GM12878 (cell line): ENCODE measurements at regions not wholly inside any gene's neighbourhood (a gene's known extent, or its start where the extent isn't known, plus 50 kb on each side); places are given as distances from the start of the nearest gene placed in this dataset.

ENCODE experiments used
- ATAC-seq: fragments of 200-7000 bp; cut with Tn5 transposase; 3 replicates; pipeline ENCODE4 v1.9.1; 2020; ENCODE audit warnings: mild to moderate bottlenecking, moderate library complexity
- BruUV-seq: library from RNA; stranded (reverse); fragments of 400-500 nt; replicated peaks from 2 replicates; lab custom pipeline; 2021; lab: Mats Ljungman, UMichigan
- CTCF ChIA-PET: fragments of 300-600 bp; sonication (Branson Sonifier 250); formaldehyde crosslinking; extraction: SDS; loops from one replicate; lab custom pipeline; 2021; ENCODE audit warnings: inconsistent platforms; lab: Yijun Ruan, JAX
- POLR2A ChIA-PET: fragments of 350-600 bp; formaldehyde crosslinking; extraction: SDS; loops from one replicate; lab custom pipeline; 2021; ENCODE audit warnings: inconsistent platforms; lab: Charles Lee
- RAD21 ChIA-PET: fragments of 300-600 bp; sonication (Branson Sonifier 250); formaldehyde crosslinking; loops from one replicate; lab custom pipeline; 2023; ENCODE audit warnings: antibody characterized with exemption; ENCODE audit not compliant: unreplicated experiment; lab: Charles Lee
- SMC1A ChIA-PET: fragments of 300-600 bp; sonication (Branson Sonifier 250); formaldehyde crosslinking; loops from one replicate; lab custom pipeline; 2023; ENCODE audit not compliant: unreplicated experiment, uncharacterized antibody; lab: Charles Lee
- DNase-seq: peaks from one replicate; pipeline ENCODE4 v3.0.0-alpha.2; 2011; ENCODE audit warnings: low read depth, low spot score
- FAIRE-seq: peaks from 3 replicates; lab custom pipeline; 2011; peaks lifted over from hg19 to GRCh38; lab: Jason Lieb, UNC
- H2AFZ ChIP-seq: 2 replicates; pipeline ENCODE4 v1.6.0; 2011; ENCODE audit warnings: low read depth, low read length, control low read depth; ENCODE audit not compliant: control insufficient read depth
- H3K27ac ChIP-seq: 2 replicates; pipeline ENCODE4 v1.5.1; 2011; ENCODE audit warnings: control low read depth; ENCODE audit not compliant: control insufficient read depth, insufficient read depth
- H3K27me3 ChIP-seq, 2 experiments: replicated peaks in 1 of 2; 2 replicates each; pipeline versions ENCODE4 v1.6.0 to v1.6.1; 2011; ENCODE audit warnings: low read length in 1 of 2; ENCODE audit not compliant: control insufficient read depth in 2 of 2, insufficient read depth in 2 of 2
- H3K36me3 ChIP-seq, 2 experiments: 2 replicates each; pipeline ENCODE4 v1.5.1; 2011; ENCODE audit warnings: low read length in 1 of 2; ENCODE audit not compliant: control insufficient read depth in 2 of 2, insufficient read depth in 2 of 2
- H3K4me1 ChIP-seq: 2 replicates; pipeline ENCODE4 v1.6.1; 2011; ENCODE audit warnings: mild to moderate bottlenecking, low read length, moderate library complexity, mixed read lengths; ENCODE audit not compliant: control insufficient read depth, insufficient read depth
- H3K4me2 ChIP-seq: 2 replicates; pipeline ENCODE4 v1.6.0; 2011; ENCODE audit warnings: control low read depth; ENCODE audit not compliant: control insufficient read depth, insufficient read depth
- H3K4me3 ChIP-seq: fragments of 200-600 bp; sonication (generic); 2 replicates; pipeline ENCODE4 v1.5.1; 2016
- H3K79me2 ChIP-seq: 2 replicates; pipeline ENCODE4 v1.6.0; 2011; ENCODE audit warnings: low read length; ENCODE audit not compliant: control insufficient read depth, insufficient read depth
- H3K9ac ChIP-seq: 2 replicates; pipeline ENCODE4 v1.8.0; 2011; ENCODE audit warnings: low read length, control low read depth, mixed read lengths; ENCODE audit not compliant: control insufficient read depth, insufficient read depth
- H3K9me3 ChIP-seq: replicated peaks from 3 replicates; pipeline ENCODE4 v1.5.1; 2011; ENCODE audit warnings: mild to moderate bottlenecking, low read length; ENCODE audit not compliant: control insufficient read depth, insufficient read depth
- H4K20me1 ChIP-seq: 2 replicates; pipeline ENCODE4 v1.6.0; 2011; ENCODE audit not compliant: control insufficient read depth, insufficient read depth
- ATF3 ChIP-seq: IDR thresholded peaks from 2 replicates; pipeline ENCODE4 v1.6.1; 2011; ENCODE audit warnings: low read depth, mild to moderate bottlenecking, low read length, moderate library complexity, borderline replicate concordance; ENCODE audit errors: extremely low read depth
- BACH1 ChIP-seq: fragments of 450-650 bp; IDR thresholded peaks from 2 replicates; pipeline ENCODE4 v1.6.1; 2017; ENCODE audit warnings: mild to moderate bottlenecking, borderline replicate concordance
- CBFB ChIP-seq: IDR thresholded peaks from 2 replicates; pipeline ENCODE4 v1.6.1; 2016; ENCODE audit warnings: antibody characterized with exemption, low read depth
- CBX5 ChIP-seq: sonication (generic); IDR thresholded peaks from 2 replicates; pipeline ENCODE4 v1.6.1; 2016; ENCODE audit warnings: low read depth, moderate library complexity, mild to moderate bottlenecking, inconsistent platforms
- DPF2 ChIP-seq: fragments of 450-650 bp; IDR thresholded peaks from 2 replicates; pipeline ENCODE4 v1.6.1; 2017; ENCODE audit warnings: mild to moderate bottlenecking
- FOXM1 ChIP-seq: IDR thresholded peaks from 2 replicates; pipeline ENCODE4 v1.6.1; 2012; ENCODE audit warnings: low read depth, mild to moderate bottlenecking, inconsistent platforms, low read length, moderate library complexity
- IRF4 ChIP-seq: IDR thresholded peaks from 2 replicates; pipeline ENCODE4 v1.6.1; 2011; ENCODE audit warnings: low read depth, low read length
- IRF5 ChIP-seq: fragments of 450-650 bp; IDR thresholded peaks from 2 replicates; pipeline ENCODE4 v1.6.1; 2017; ENCODE audit warnings: borderline replicate concordance
- NFYB ChIP-seq: IDR thresholded peaks from 2 replicates; pipeline ENCODE4 v1.6.1; 2011; ENCODE audit warnings: low read depth, mild to moderate bottlenecking, low read length, improper control_type of control experiment, moderate library complexity; ENCODE audit not compliant: insufficient read depth
- SPI1 ChIP-seq: IDR thresholded peaks from 2 replicates; pipeline ENCODE4 v1.6.1; 2011; ENCODE audit warnings: low read depth, mild to moderate bottlenecking, low read length, moderate library complexity, borderline replicate concordance; ENCODE audit not compliant: insufficient read depth
- ZNF622 ChIP-seq: fragments of 450-650 bp; IDR thresholded peaks from 2 replicates; pipeline ENCODE4 v1.6.1; 2017; ENCODE audit warnings: mild to moderate bottlenecking, inconsistent platforms
- ZNF687 ChIP-seq: fragments of 450-650 bp; IDR thresholded peaks from 2 replicates; pipeline ENCODE4 v1.6.1; 2017; ENCODE audit warnings: mild to moderate bottlenecking, moderate library complexity
- WGBS: methylation state at CpG from one replicate; pipeline ENCODE4 v1.1.6; 2016; ENCODE audit warnings: low lambda C conversion rate; ENCODE audit not compliant: insufficient replicate concordance, insufficient coverage; ENCODE audit errors: missing lambda C conversion rate; 5-methylcytosine and 5-hydroxymethylcytosine counted together
- in situ Hi-C: fragments of 300-500 bp; cut with MboI; formaldehyde crosslinking; loops from 9 replicates; pipeline ENCODE4 v1.14.3; 2018; ENCODE audit warnings: mixed read lengths
- intact Hi-C: fragments of 100-400 bp; cut with micrococcal nuclease; formaldehyde crosslinking; loops from one replicate; pipeline ENCODE4 v1.14.2; 2022; ENCODE audit not compliant: unreplicated experiment

- ChIA-PET CTCF (no interaction called here), SMC1A (no interaction called here), RAD21 (no interaction called here), POLR2A (no interaction called here)
- Histone ChIP-seq H2AFZ (no peak overlapping the region), H3K27me3 (no peaks in the 10 kb centered on the region), H4K20me1 (no peaks in the 10 kb centered on the region), H3K4me3 (no peak overlapping the region), H3K4me2 (no peak overlapping the region), H3K79me2 (no peaks in the 10 kb centered on the region), H3K27ac (no peak overlapping the region), H3K9me3 (no peaks in the 10 kb centered on the region; the same call in 1 of the 3 replicates), H3K4me1 (peaks cover 3% of the 10 kb centered on the region; the same call in 1 of the 2 replicates), H3K9ac (no peak overlapping the region), H3K36me3 (no peaks in the 10 kb centered on the region)
- no TSS peak for BruUV-seq
- TF ChIP-seq IRF4 (no peak), SPI1 (no peak), CBFB (no peak), ZNF687 (no peak), ATF3 (no peak), FOXM1 (no peak), IRF5 (no peak), ZNF622 (no peak), NFYB (no peak), DPF2 (no peak), BACH1 (no peak), CBX5 (no peak)
- in situ Hi-C loops = no loop called here
- ATAC-seq (no peak), FAIRE-seq (no peak), DNase-seq (no peak)
- 11% methylated on average over 4 of the region's 4 CpGs for WGBS
- intact Hi-C loops = no loop called here
These were observed 385.7 kb downstream of the CGGBP1 start for GRCh38 chr3:87673132-87673531.
